Stomach smooth muscle (tissue), 2 donors: ENCODE measurements at regions not wholly inside any gene's neighbourhood (a gene's known extent, or its start where the extent isn't known, plus 50 kb on each side); places are given as distances from the start of the nearest gene placed in this dataset.

Experiments used
- H3K27ac ChIP-seq: one replicate; pipeline ENCODE4 v1.7.0; 2013; ENCODE audit warnings: mild to moderate bottlenecking, low read length, inconsistent platforms
- H3K27me3 ChIP-seq, 2 donors: one replicate each; pipeline ENCODE4 v1.7.0; 2013; ENCODE audit warnings: low read length in 2 of 2; ENCODE audit not compliant: insufficient read depth in 2 of 2, control insufficient read depth in 1 of 2
- H3K36me3 ChIP-seq, 2 donors: one replicate each; pipeline ENCODE4 v1.7.0; 2013; ENCODE audit warnings: low read length in 2 of 2; ENCODE audit not compliant: control insufficient read depth in 2 of 2, insufficient read depth in 2 of 2
- H3K4me1 ChIP-seq: one replicate; pipeline ENCODE4 v1.7.0; 2013; ENCODE audit warnings: low read length; ENCODE audit not compliant: control insufficient read depth, insufficient read depth
- H3K4me3 ChIP-seq, 2 donors: one replicate each; pipeline ENCODE4 v1.7.0; 2013; ENCODE audit warnings: low read length in 2 of 2
- H3K9ac ChIP-seq, 2 donors: one replicate each; pipeline ENCODE4 v1.7.0; 2013; ENCODE audit warnings: low read length in 2 of 2, mild to moderate bottlenecking in 1 of 2
- H3K9me3 ChIP-seq, 2 donors: one replicate each; pipeline ENCODE4 v1.7.0; 2013; ENCODE audit warnings: low read length in 2 of 2; ENCODE audit not compliant: control insufficient read depth in 2 of 2
- donor health status: healthy.
- donor health status: Pancreatic carcinoma.

- Histone ChIP-seq H3K4me1 (no peaks in the 10 kb centered on the region), H3K36me3 (no peaks in the 10 kb centered on the region), H3K27ac (no peak overlapping the region), H3K9ac (no peak overlapping the region), H3K4me3 (no peak overlapping the region), H3K27me3 (no peaks in the 10 kb centered on the region), H3K9me3 (no peaks in the 10 kb centered on the region)
These were observed 420.3 kb upstream of the CFAP20DC start for GRCh38 chr3:59469948-59470723.

- Histone ChIP-seq H3K9ac (no peak overlapping the region), H3K27ac (no peak overlapping the region), H3K4me1 (no peaks in the 10 kb centered on the region), H3K27me3 (no peaks in the 10 kb centered on the region), H3K36me3 (no peaks in the 10 kb centered on the region), H3K4me3 (no peak overlapping the region), H3K9me3 (no peaks in the 10 kb centered on the region)
These were observed 417.7 kb upstream of the CFAP20DC start for GRCh38 chr3:59467476-59467875.

GRCh38 chr3:59464187-59464586, 414.4 kb upstream of the CFAP20DC start:
- H3K27me3 ChIP-seq, result no peaks in the 10 kb centered on the region
- no peaks in the 10 kb centered on the region for H3K4me1 ChIP-seq
- H3K9me3 ChIP-seq, result peaks cover 0 to 2% of the 10 kb centered on the region in 2 donors
- H3K4me3 ChIP-seq, result no peak overlapping the region
- H3K9ac ChIP-seq, result no peak overlapping the region
- H3K27ac ChIP-seq, result no peak overlapping the region
- no peaks in the 10 kb centered on the region for H3K36me3 ChIP-seq

- H3K27me3 ChIP-seq, result no peaks in the 10 kb centered on the region
- H3K36me3 ChIP-seq, result no peaks in the 10 kb centered on the region
- H3K4me3 ChIP-seq, result no peak overlapping the region
- peaks cover 0 to 2% of the 10 kb centered on the region in 2 donors for H3K9me3 ChIP-seq
- no peak overlapping the region for H3K9ac ChIP-seq
- H3K4me1 ChIP-seq, result no peaks in the 10 kb centered on the region
- no peak overlapping the region for H3K27ac ChIP-seq
These were observed 413.4 kb upstream of the CFAP20DC start for GRCh38 chr3:59463253-59463652.

- Histone ChIP-seq H3K27me3 (no peaks in the 10 kb centered on the region), H3K36me3 (no peaks in the 10 kb centered on the region), H3K4me1 (no peaks in the 10 kb centered on the region), H3K9me3 (peaks cover 0 to 2% of the 10 kb centered on the region in 2 donors), H3K27ac (no peak overlapping the region), H3K9ac (no peak overlapping the region), H3K4me3 (no peak overlapping the region)
These were observed 410.2 kb upstream of the CFAP20DC start for GRCh38 chr3:59460068-59460467.

- peaks cover 0 to 2% of the 10 kb centered on the region in 2 donors for H3K9me3 ChIP-seq
- H3K27me3 ChIP-seq, result no peaks in the 10 kb centered on the region
- H3K9ac ChIP-seq, result no peak overlapping the region
These were observed 407.1 kb upstream of the CFAP20DC start for GRCh38 chr3:59456852-59457485.

GRCh38 chr3:59451800-59452746, 402.2 kb upstream of the CFAP20DC start:
- no peak overlapping the region for H3K27ac ChIP-seq
- H3K9me3 ChIP-seq, result no peaks in the 10 kb centered on the region
- no peaks in the 10 kb centered on the region for H3K4me1 ChIP-seq
- H3K27me3 ChIP-seq, result no peaks in the 10 kb centered on the region
- no peak overlapping the region for H3K9ac ChIP-seq
- no peak overlapping the region for H3K4me3 ChIP-seq
- no peaks in the 10 kb centered on the region for H3K36me3 ChIP-seq

More at GRCh38 chr3:59456852-59457485, 407.1 kb upstream of the CFAP20DC start:
- Histone ChIP-seq H3K36me3 (no peaks in the 10 kb centered on the region), H3K27ac (no peak overlapping the region), H3K4me1 (no peaks in the 10 kb centered on the region), H3K4me3 (no peak overlapping the region)

GRCh38 chr3:59450946-59451763, 401.3 kb upstream of the CFAP20DC start:
- no peak overlapping the region for H3K27ac ChIP-seq

GRCh38 chr3:59450437-59450836, 400.6 kb upstream of the CFAP20DC start:
- Histone ChIP-seq H3K4me1 (no peaks in the 10 kb centered on the region), H3K4me3 (no peak overlapping the region), H3K27me3 (no peaks in the 10 kb centered on the region), H3K36me3 (no peaks in the 10 kb centered on the region), H3K9ac (no peak overlapping the region), H3K9me3 (no peaks in the 10 kb centered on the region), H3K27ac (no peak overlapping the region)

More at GRCh38 chr3:59450946-59451763, 401.3 kb upstream of the CFAP20DC start:
- Histone ChIP-seq H3K36me3 (no peaks in the 10 kb centered on the region), H3K27me3 (no peaks in the 10 kb centered on the region), H3K4me1 (no peaks in the 10 kb centered on the region), H3K4me3 (no peak overlapping the region), H3K9me3 (no peaks in the 10 kb centered on the region), H3K9ac (no peak overlapping the region)
